HG03378 (cell line): ENCODE measurements at regions not wholly inside any gene's neighbourhood (a gene's known extent, or its start where the extent isn't known, plus 50 kb on each side); places are given as distances from the start of the nearest gene placed in this dataset.
"Not testable (repeated sequence)": the region's sequence is repeated elsewhere in the genome, so short reads cannot be mapped to it uniquely, and the experiment has no call there.

Experiments
- ATAC-seq: cut with Tn5 transposase; IDR thresholded peaks from one replicate; pipeline ENCODE4 v1.9.1; 2021; ENCODE audit warnings: mild to moderate bottlenecking, moderate library complexity; ENCODE audit not compliant: unreplicated experiment

GRCh38 chr4:122973465-122973864, 51.1 kb upstream of the NUDT6 start:
- no peak for ATAC-seq

GRCh38 chr4:122976111-122976510, 53.7 kb upstream of the NUDT6 start:
- no peak for ATAC-seq

- ATAC-seq: no peak
Measured at GRCh38 chr4:122977103-122977502, 54.7 kb upstream of the NUDT6 start.

GRCh38 chr4:122978109-122978508, 55.7 kb upstream of the NUDT6 start:
- ATAC-seq: no peak

GRCh38 chr4:122978789-122979188, 56.4 kb upstream of the NUDT6 start:
- ATAC-seq: no peak

GRCh38 chr4:122980860-122981259, 58.5 kb upstream of the NUDT6 start:
- no peak for ATAC-seq

- ATAC-seq: no peak
Measured at GRCh38 chr4:122988696-122989095, 66.3 kb upstream of the NUDT6 start.

- no peak for ATAC-seq
Measured at GRCh38 chr4:122990891-122991290, 68.5 kb upstream of the NUDT6 start.

GRCh38 chr4:122992057-122992456, 69.7 kb upstream of the NUDT6 start:
- ATAC-seq: no peak

- ATAC-seq: no peak
Measured at GRCh38 chr4:122992641-122993040, 70.2 kb upstream of the NUDT6 start.

- ATAC-seq: no peak
Measured at GRCh38 chr4:122996350-122996749, 74.0 kb upstream of the NUDT6 start.

- peak; percentile 98 for ATAC-seq
Measured at GRCh38 chr4:122997463-122998101, 75.2 kb upstream of the NUDT6 start.

GRCh38 chr4:123004079-123004478, 81.7 kb upstream of the NUDT6 start:
- ATAC-seq: not testable (repeated sequence)

- not testable (repeated sequence) for ATAC-seq
Measured at GRCh38 chr4:123005126-123005525, 82.7 kb upstream of the NUDT6 start.

- no peak for ATAC-seq
Measured at GRCh38 chr4:123007679-123008078, 85.3 kb upstream of the NUDT6 start.

- not testable (repeated sequence) for ATAC-seq
Measured at GRCh38 chr4:123012416-123012815, 90.0 kb upstream of the NUDT6 start.

GRCh38 chr4:123014038-123014437, 91.6 kb upstream of the NUDT6 start:
- no peak for ATAC-seq

- ATAC-seq: no peak
Measured at GRCh38 chr4:123017078-123017477, 94.7 kb upstream of the NUDT6 start.

GRCh38 chr4:123017636-123018395, 95.4 kb upstream of the NUDT6 start:
- ATAC-seq: no peak

GRCh38 chr4:123018396-123018775, 96.0 kb upstream of the NUDT6 start:
- ATAC-seq: no peak

- no peak for ATAC-seq
Measured at GRCh38 chr4:123020285-123020684, 97.9 kb upstream of the NUDT6 start.

- ATAC-seq: no peak
Measured at GRCh38 chr4:123023647-123024046, 101.2 kb upstream of the NUDT6 start.

- ATAC-seq: no peak
Measured at GRCh38 chr4:123024710-123025109, 102.3 kb upstream of the NUDT6 start.
